ENCODE measurements at regions not wholly inside any gene's neighbourhood (a gene's known extent, or its start where the extent isn't known, plus 50 kb on each side); places are given as distances from the start of the nearest gene placed in this dataset.

GRCh38 chrX:46447384-46447783 is 97.8 kb downstream of the ZNF674 start:
- H3K27ac ChIP-seq (ENCODE audit: low read length), result no peak overlapping the region
- peaks cover 6% of the 10 kb centered on the region for H3K9me3 ChIP-seq (ENCODE audit: control insufficient read depth, low read depth, low read length)
- peaks cover 7% of the 10 kb centered on the region for H3K36me3 ChIP-seq (ENCODE audit: control insufficient read depth, low read depth, low read length)
- H3K27me3 ChIP-seq (ENCODE audit: control insufficient read depth, insufficient read depth, low read length), result no peaks in the 10 kb centered on the region
- peak overlapping the region; percentile 81 for H3K4me3 ChIP-seq (ENCODE audit: low read length)
- no peaks in the 10 kb centered on the region for H3K4me1 ChIP-seq (ENCODE audit: control insufficient read depth, low read depth, low read length)
- peak overlapping the region; percentile 53 for H3K9ac ChIP-seq (ENCODE audit: low read length)

DNA sequence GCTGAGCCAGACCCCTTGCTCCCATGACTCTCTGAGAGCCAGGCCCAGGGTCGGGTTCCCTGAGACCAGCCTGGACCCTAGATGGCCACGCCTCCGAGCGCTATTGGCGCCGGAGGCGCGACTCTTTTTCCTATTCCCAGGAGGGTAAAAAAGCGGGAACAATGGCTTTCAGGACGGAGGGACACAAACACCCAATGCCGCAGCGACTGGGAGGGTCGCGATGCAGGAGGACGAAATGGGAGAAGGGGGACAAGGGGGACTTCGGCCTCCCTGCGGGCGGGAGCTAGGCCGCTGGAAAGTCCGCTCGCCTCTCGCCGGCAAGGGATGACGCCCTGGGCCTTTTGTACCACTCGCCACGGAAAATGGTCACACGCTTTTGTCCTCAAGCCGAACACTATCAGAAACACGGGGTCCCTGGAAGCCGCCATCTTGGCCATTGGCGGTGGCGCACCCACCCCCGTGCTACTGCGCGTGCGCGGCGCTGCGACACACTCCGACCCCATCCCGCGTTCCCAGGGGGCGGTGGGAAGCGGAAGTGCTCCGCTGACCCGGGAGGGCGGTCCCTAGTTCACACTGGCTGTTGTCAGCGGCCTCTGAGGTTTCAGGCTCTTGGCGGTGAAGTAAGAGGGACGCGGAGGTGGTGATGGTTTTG is 98.4 kb downstream of the ZNF674 start:
- Histone ChIP-seq H3K4me1 (ENCODE audit: control insufficient read depth, low read depth, low read length) (no peaks in the 10 kb centered on the region), H3K4me3 (ENCODE audit: low read length) (peak overlapping the region; percentile 81), H3K9me3 (ENCODE audit: control insufficient read depth, low read depth, low read length) (peaks cover 6% of the 10 kb centered on the region), H3K9ac (ENCODE audit: low read length) (peak overlapping the region; percentile 95), H3K36me3 (ENCODE audit: control insufficient read depth, low read depth, low read length) (peaks cover 7% of the 10 kb centered on the region), H3K27ac (ENCODE audit: low read length) (peak overlapping the region; percentile 88), H3K27me3 (ENCODE audit: control insufficient read depth, insufficient read depth, low read length) (no peaks in the 10 kb centered on the region)

- Histone ChIP-seq H3K4me1 (ENCODE audit: control insufficient read depth, low read depth, low read length) (no peaks in the 10 kb centered on the region), H3K9ac (ENCODE audit: low read length) (no peak overlapping the region), H3K4me3 (ENCODE audit: low read length) (no peak overlapping the region), H3K27ac (ENCODE audit: low read length) (no peak overlapping the region), H3K27me3 (ENCODE audit: control insufficient read depth, insufficient read depth, low read length) (no peaks in the 10 kb centered on the region), H3K36me3 (ENCODE audit: control insufficient read depth, low read depth, low read length) (peaks cover 6% of the 10 kb centered on the region), H3K9me3 (ENCODE audit: control insufficient read depth, low read depth, low read length) (peaks cover 6% of the 10 kb centered on the region)
These were observed 101.2 kb downstream of the ZNF674 start for GRCh38 chrX:46444011-46444410.

- no peaks in the 10 kb centered on the region for H3K27me3 ChIP-seq (ENCODE audit: control insufficient read depth, insufficient read depth, low read length)
- no peaks in the 10 kb centered on the region for H3K9me3 ChIP-seq (ENCODE audit: control insufficient read depth, low read depth, low read length)
- H3K27ac ChIP-seq (ENCODE audit: low read length), result no peak overlapping the region
- no peaks in the 10 kb centered on the region for H3K36me3 ChIP-seq (ENCODE audit: control insufficient read depth, low read depth, low read length)
- H3K9ac ChIP-seq (ENCODE audit: low read length), result no peak overlapping the region
- H3K4me3 ChIP-seq (ENCODE audit: low read length), result no peak overlapping the region
- H3K4me1 ChIP-seq (ENCODE audit: control insufficient read depth, low read depth, low read length), result no peaks in the 10 kb centered on the region
These were observed 108.5 kb downstream of the ZNF674 start for GRCh38 chrX:46436744-46437143.

DNA sequence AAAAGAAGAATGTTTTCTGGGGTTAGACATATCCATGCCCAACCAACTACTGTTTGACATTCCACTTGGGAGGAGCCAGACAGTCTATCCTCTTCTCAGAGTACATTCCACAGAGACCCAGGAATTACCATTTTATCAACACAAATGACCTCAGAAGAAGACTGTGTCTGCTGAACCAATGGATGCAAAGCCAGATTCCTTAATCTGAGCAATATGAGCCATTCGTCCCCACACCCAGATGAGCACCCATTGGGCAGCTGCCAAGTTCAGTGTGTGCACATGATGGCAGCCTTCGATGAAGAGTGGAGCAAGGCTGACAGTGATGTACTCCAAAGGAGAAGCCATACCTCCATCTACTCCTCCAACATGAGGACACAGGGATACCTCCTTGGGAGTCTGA is 111.3 kb downstream of the ZNF674 start:
- no peaks in the 10 kb centered on the region for H3K4me1 ChIP-seq (ENCODE audit: control insufficient read depth, low read depth, low read length)
- no peak overlapping the region for H3K9ac ChIP-seq (ENCODE audit: low read length)
- no peak overlapping the region for H3K4me3 ChIP-seq (ENCODE audit: low read length)
- no peak overlapping the region for H3K27ac ChIP-seq (ENCODE audit: low read length)
- no peaks in the 10 kb centered on the region for H3K27me3 ChIP-seq (ENCODE audit: control insufficient read depth, insufficient read depth, low read length)
- no peaks in the 10 kb centered on the region for H3K36me3 ChIP-seq (ENCODE audit: control insufficient read depth, low read depth, low read length)
- peaks cover 4% of the 10 kb centered on the region for H3K9me3 ChIP-seq (ENCODE audit: control insufficient read depth, low read depth, low read length)

- no peak overlapping the region for H3K4me3 ChIP-seq (ENCODE audit: low read length)
- H3K27ac ChIP-seq (ENCODE audit: low read length), result no peak overlapping the region
- H3K36me3 ChIP-seq (ENCODE audit: control insufficient read depth, low read depth, low read length), result no peaks in the 10 kb centered on the region
- H3K4me1 ChIP-seq (ENCODE audit: control insufficient read depth, low read depth, low read length), result no peaks in the 10 kb centered on the region
- peaks cover 8% of the 10 kb centered on the region for H3K9me3 ChIP-seq (ENCODE audit: control insufficient read depth, low read depth, low read length)
- no peak overlapping the region for H3K9ac ChIP-seq (ENCODE audit: low read length)
- H3K27me3 ChIP-seq (ENCODE audit: control insufficient read depth, insufficient read depth, low read length), result no peaks in the 10 kb centered on the region
These were observed 136.4 kb downstream of the ZNF674 start for GRCh38 chrX:46408553-46409407.

- no peak overlapping the region for H3K9ac ChIP-seq (ENCODE audit: low read length)
- H3K4me3 ChIP-seq (ENCODE audit: low read length), result no peak overlapping the region
These were observed 137.5 kb downstream of the ZNF674 start for GRCh38 chrX:46407753-46408130.

DNA sequence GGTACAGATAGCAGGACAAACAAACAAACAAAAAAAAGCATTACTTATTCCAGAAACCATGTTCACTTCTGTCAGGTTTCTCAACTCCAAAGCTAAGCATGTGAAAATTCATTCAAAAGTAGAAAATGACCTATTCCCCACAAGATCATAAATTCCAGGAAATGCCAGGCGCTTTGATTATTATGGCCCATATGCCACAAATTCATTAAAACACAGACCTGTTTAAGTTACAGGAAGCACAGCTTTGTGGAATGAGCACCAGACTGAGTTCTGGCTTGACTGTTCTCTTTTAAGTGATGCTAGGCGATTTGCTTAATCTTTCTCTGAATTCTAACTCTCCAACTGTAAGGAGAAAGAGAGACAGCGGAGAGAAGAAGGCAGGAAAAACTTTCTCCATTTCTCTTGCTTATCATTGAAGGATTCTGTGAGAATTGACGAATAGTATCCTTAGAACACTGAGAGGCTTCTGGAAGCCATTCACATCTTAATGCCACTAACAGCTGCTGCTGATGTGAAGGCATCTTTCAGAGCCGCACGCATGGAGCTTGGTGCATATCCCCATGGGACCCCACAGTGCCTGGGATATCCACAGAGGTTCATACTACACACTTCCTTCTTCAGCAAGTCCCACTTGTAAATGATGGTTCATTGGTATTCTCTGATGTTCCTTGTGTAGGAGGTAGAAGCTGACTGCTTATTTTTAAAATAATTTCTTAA is 138.0 kb downstream of the ZNF674 start:
- Histone ChIP-seq H3K9ac (ENCODE audit: low read length) (no peak overlapping the region), H3K9me3 (ENCODE audit: control insufficient read depth, low read depth, low read length) (peaks cover 8% of the 10 kb centered on the region), H3K4me1 (ENCODE audit: control insufficient read depth, low read depth, low read length) (no peaks in the 10 kb centered on the region), H3K27me3 (ENCODE audit: control insufficient read depth, insufficient read depth, low read length) (no peaks in the 10 kb centered on the region), H3K27ac (ENCODE audit: low read length) (no peak overlapping the region), H3K4me3 (ENCODE audit: low read length) (no peak overlapping the region), H3K36me3 (ENCODE audit: control insufficient read depth, low read depth, low read length) (no peaks in the 10 kb centered on the region)

More at GRCh38 chrX:46407753-46408130, 137.5 kb downstream of the ZNF674 start:
- Histone ChIP-seq H3K27me3 (ENCODE audit: control insufficient read depth, insufficient read depth, low read length) (no peaks in the 10 kb centered on the region), H3K4me1 (ENCODE audit: control insufficient read depth, low read depth, low read length) (no peaks in the 10 kb centered on the region), H3K9me3 (ENCODE audit: control insufficient read depth, low read depth, low read length) (peaks cover 8% of the 10 kb centered on the region), H3K36me3 (ENCODE audit: control insufficient read depth, low read depth, low read length) (no peaks in the 10 kb centered on the region), H3K27ac (ENCODE audit: low read length) (no peak overlapping the region)

- H3K4me1 ChIP-seq (ENCODE audit: control insufficient read depth, low read depth, low read length), result no peaks in the 10 kb centered on the region
- H3K27ac ChIP-seq (ENCODE audit: low read length), result no peak overlapping the region
- H3K9ac ChIP-seq (ENCODE audit: low read length), result no peak overlapping the region
- no peak overlapping the region for H3K4me3 ChIP-seq (ENCODE audit: low read length)
- H3K27me3 ChIP-seq (ENCODE audit: control insufficient read depth, insufficient read depth, low read length), result no peaks in the 10 kb centered on the region
- H3K36me3 ChIP-seq (ENCODE audit: control insufficient read depth, low read depth, low read length), result no peaks in the 10 kb centered on the region
- H3K9me3 ChIP-seq (ENCODE audit: control insufficient read depth, low read depth, low read length), result peaks cover 8% of the 10 kb centered on the region
These were observed 140.4 kb downstream of the ZNF674 start for GRCh38 chrX:46404774-46405173.

GRCh38 chrX:46400530-46401443 is 144.4 kb downstream of the ZNF674 start:
- no peak overlapping the region for H3K27ac ChIP-seq (ENCODE audit: low read length)
- peaks cover 14% of the 10 kb centered on the region for H3K9me3 ChIP-seq (ENCODE audit: control insufficient read depth, low read depth, low read length)
- H3K27me3 ChIP-seq (ENCODE audit: control insufficient read depth, insufficient read depth, low read length), result no peaks in the 10 kb centered on the region
- H3K4me1 ChIP-seq (ENCODE audit: control insufficient read depth, low read depth, low read length), result no peaks in the 10 kb centered on the region
- no peak overlapping the region for H3K4me3 ChIP-seq (ENCODE audit: low read length)
- H3K36me3 ChIP-seq (ENCODE audit: control insufficient read depth, low read depth, low read length), result no peaks in the 10 kb centered on the region
- H3K9ac ChIP-seq (ENCODE audit: low read length), result no peak overlapping the region

DNA sequence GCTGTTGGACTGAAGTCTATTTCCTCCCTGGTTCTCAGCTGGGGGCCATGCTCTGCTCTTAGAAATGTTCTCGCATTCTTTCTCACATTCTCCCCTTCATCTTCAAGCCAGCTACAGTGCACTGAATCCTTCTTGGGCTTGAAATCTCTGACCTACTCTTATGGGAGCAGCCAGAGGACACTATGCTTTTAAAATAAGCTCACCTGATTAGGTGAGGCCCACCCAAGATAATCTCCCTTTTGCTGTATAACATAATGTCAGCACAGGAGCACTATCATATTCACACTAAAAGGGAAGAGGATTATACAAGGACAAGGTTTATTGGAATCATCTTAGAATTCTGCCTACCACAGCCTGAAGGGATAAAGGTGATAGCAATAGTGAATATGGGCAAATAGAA is 146.3 kb downstream of the ZNF674 start:
- H3K9me3 ChIP-seq (ENCODE audit: control insufficient read depth, low read depth, low read length), result peaks cover 11% of the 10 kb centered on the region
- no peaks in the 10 kb centered on the region for H3K27me3 ChIP-seq (ENCODE audit: control insufficient read depth, insufficient read depth, low read length)
- H3K9ac ChIP-seq (ENCODE audit: low read length), result no peak overlapping the region
- no peak overlapping the region for H3K4me3 ChIP-seq (ENCODE audit: low read length)
- H3K36me3 ChIP-seq (ENCODE audit: control insufficient read depth, low read depth, low read length), result no peaks in the 10 kb centered on the region
- H3K4me1 ChIP-seq (ENCODE audit: control insufficient read depth, low read depth, low read length), result no peaks in the 10 kb centered on the region
- H3K27ac ChIP-seq (ENCODE audit: low read length), result no peak overlapping the region

All from iPS-18a (cell line).